IgD-negative memory B cell (primary cell): ENCODE measurements at regions not wholly inside any gene's neighbourhood (a gene's known extent, or its start where the extent isn't known, plus 50 kb on each side); places are given as distances from the start of the nearest gene placed in this dataset.
"Not testable (repeated sequence)": the region's sequence is repeated elsewhere in the genome, so short reads cannot be mapped to it uniquely, and the experiment has no call there.

Experiments
- H3K27ac Mint-ChIP-seq, 3 donors: one replicate each; pipeline ENCODE4 v1.8.0; 2020 to 2022; ENCODE audit warnings: mild to moderate bottlenecking in 3 of 3, mixed read lengths in 3 of 3, moderate library complexity in 1 of 3
- H3K27me3 Mint-ChIP-seq: one replicate; pipeline ENCODE4 v1.8.0; 2021; ENCODE audit warnings: mixed read lengths
- H3K36me3 Mint-ChIP-seq: one replicate; pipeline ENCODE4 v1.8.0; 2020; ENCODE audit warnings: mild to moderate bottlenecking, mixed read lengths
- H3K4me1 Mint-ChIP-seq, 3 donors: one replicate each; pipeline ENCODE4 v1.8.0; 2020 to 2022; ENCODE audit warnings: mixed read lengths in 3 of 3, mild to moderate bottlenecking in 1 of 3
- H3K4me3 Mint-ChIP-seq, 4 donors: one replicate each; pipeline ENCODE4 v1.8.0; 2020 to 2022; ENCODE audit warnings: mild to moderate bottlenecking in 4 of 4, mixed read lengths in 4 of 4, moderate library complexity in 3 of 4
- H3K9me3 Mint-ChIP-seq, 3 donors: one replicate each; pipeline ENCODE4 v1.8.0; 2020 to 2021; ENCODE audit warnings: mixed read lengths in 3 of 3, mild to moderate bottlenecking in 1 of 3

DNA sequence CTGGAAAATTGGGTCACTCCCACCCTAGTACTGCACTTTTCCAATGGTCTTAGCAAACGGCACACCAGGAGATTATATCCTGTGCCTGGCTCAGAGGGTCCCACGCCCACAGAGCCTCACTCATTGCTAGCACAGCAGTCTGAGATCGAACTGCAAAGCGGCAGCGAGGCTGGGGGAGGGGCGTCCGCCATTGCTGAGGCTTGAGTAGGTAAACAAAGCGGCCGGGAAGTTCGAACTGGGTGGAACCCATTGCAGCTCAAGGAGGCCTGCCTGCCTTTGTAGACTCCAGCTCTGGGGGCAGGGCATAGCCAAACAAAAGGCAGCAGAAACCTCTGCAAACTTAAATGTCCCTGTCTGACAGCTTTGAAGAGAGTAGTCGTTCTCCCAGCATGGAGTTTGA lies 164.6 kb downstream of the FOXD2 start:
- H3K27me3 Mint-ChIP-seq, H3K36me3 Mint-ChIP-seq, H3K4me1 Mint-ChIP-seq, H3K27ac Mint-ChIP-seq: not testable (repeated sequence)
- Mint-ChIP-seq H3K9me3 (peaks cover 8 to 30% (median 28%) of the 10 kb centered on the region in 3 donors), H3K4me3 (peak overlapping the region in 1 of 4 donors; percentile 33)

DNA sequence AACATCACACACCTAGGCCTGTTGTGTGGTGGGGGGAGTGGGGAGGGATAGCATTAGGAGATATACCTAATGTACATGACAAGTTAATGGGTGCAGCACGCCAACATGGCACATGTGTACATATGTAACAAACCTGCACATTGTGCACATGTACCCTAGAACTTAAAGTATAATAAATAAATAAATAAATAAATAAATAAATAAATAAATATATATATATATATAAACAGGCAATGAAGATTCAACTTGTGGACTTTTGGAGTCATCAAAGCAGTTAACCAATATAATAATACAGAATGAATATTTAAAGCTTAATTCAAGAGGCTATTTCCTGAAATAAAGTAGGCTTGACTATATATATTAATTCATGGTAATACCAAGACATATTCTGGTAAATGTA lies 167.0 kb downstream of the FOXD2 start:
- H3K9me3 Mint-ChIP-seq: peaks cover 10 to 32% (median 22%) of the 10 kb centered on the region in 3 donors
- H3K27ac Mint-ChIP-seq: not testable (repeated sequence)

DNA sequence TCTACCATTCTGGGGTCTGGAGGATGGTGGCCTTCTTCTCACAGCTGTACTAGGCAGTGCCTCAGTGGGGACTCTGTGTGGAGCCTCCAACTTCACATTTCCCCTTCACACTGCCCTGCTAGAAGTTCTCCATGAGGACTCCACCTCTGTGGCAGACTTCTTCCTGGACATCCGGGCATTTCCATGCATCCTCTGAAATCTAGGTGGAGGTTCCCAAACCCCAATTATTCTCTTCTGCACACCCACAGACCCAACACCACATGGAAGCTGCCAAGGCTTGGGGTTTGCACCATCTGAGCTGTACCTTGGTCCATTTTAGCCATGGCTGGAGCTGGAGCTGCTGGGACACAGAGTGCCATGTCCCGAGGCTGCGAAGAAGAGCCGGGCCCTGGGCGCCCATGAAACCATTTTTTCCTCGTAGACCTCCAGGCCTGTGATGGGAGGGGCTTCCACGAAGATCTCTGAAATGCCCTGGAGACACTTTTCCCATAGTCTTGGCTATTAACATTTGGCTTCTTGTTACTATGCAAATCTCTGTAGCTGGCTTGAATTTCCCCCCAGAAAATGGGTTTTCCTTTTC lies 170.5 kb downstream of the FOXD2 start:
- Mint-ChIP-seq H3K4me3 (no peak overlapping the region), H3K36me3 (peaks cover 2% of the 10 kb centered on the region), H3K27me3 (peaks cover 3% of the 10 kb centered on the region), H3K4me1 (peaks cover 0 to 1% (median 0%) of the 10 kb centered on the region in 3 donors), H3K9me3 (peaks cover 7 to 19% (median 12%) of the 10 kb centered on the region in 3 donors), H3K27ac (no peak overlapping the region)

More for the DNA sequence above, 167.0 kb downstream of the FOXD2 start:
- not testable (repeated sequence) for H3K4me1 Mint-ChIP-seq, H3K27me3 Mint-ChIP-seq, H3K36me3 Mint-ChIP-seq, H3K4me3 Mint-ChIP-seq

DNA sequence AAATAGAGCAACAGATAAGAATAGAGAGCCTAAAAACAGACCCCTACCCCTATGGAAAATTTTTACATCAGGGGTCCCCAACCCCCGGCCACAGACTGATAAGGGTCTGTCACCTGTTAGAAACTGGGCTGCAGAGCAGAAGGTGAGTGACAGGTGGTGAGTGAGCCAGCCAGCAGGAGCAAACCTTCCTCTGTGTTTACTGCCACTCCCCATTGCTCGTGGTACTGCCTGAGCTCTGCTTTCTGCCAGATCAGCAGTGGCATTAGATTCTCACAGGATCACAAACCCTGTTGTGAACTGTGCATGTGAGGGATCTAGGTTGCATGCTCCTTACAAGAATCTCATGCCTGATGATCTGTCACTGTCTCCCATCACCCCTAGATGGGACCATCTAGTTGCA lies 174.1 kb downstream of the FOXD2 start:
- Mint-ChIP-seq H3K27me3 (peaks cover 2% of the 10 kb centered on the region), H3K4me3 (no peak overlapping the region), H3K27ac (no peak overlapping the region), H3K4me1 (peaks cover 0 to 1% (median 0%) of the 10 kb centered on the region in 3 donors), H3K36me3 (no peaks in the 10 kb centered on the region), H3K9me3 (peaks cover 3 to 10% (median 8%) of the 10 kb centered on the region in 3 donors)

DNA sequence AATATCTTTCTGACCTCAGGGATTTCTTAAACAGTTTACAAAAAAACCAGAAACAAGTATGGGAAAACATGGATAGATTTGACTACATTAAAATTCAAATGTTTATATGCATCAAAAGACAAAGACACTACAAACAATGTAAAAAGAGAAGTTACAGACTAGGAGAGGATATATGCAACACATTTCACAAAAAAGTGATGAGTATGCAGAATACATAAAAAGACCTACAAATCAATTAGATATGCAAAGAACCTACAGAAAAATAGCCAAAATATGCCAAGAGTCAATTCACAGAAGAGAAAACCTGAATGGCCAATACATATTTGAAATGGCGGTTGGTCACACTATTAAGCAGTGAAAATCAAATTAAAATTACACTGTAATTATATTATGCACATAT lies 175.0 kb downstream of the FOXD2 start:
- H3K9me3 Mint-ChIP-seq: peaks cover 3 to 8% (median 6%) of the 10 kb centered on the region in 3 donors
- no peak overlapping the region for H3K4me3 Mint-ChIP-seq
- no peaks in the 10 kb centered on the region for H3K36me3 Mint-ChIP-seq
- peaks cover 3% of the 10 kb centered on the region for H3K27me3 Mint-ChIP-seq
- peaks cover 0 to 1% (median 0%) of the 10 kb centered on the region in 3 donors for H3K4me1 Mint-ChIP-seq
- H3K27ac Mint-ChIP-seq: no peak overlapping the region

- Mint-ChIP-seq H3K9me3 (no peaks in the 10 kb centered on the region), H3K36me3 (no peaks in the 10 kb centered on the region), H3K4me3 (no peak overlapping the region), H3K27ac (no peak overlapping the region), H3K27me3 (peaks cover 5% of the 10 kb centered on the region), H3K4me1 (peaks cover 0 to 1% (median 0%) of the 10 kb centered on the region in 3 donors)
Measured at GRCh38 chr1:47616036-47616435, 178.2 kb downstream of the FOXD2 start.

DNA sequence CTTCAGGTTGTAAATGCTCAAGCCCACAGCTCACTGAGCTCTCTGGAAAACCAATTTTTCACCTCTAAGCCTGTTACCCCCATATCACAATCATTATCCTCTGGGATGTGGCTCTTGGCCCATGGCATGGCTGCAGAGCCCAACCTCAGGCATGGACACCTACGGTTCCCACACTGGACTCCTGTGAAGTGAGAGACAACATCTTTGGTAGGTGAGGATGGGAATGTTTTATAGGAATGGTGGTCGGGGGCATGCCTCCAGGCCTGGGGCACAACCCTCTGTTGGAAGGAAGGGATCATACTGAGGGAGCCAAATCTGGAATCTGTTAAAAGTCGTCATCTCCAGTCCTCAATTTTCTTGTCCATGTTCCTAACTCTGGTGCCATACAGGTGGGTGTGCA lies 179.1 kb downstream of the FOXD2 start:
- Mint-ChIP-seq H3K27me3 (peaks cover 5% of the 10 kb centered on the region), H3K9me3 (no peaks in the 10 kb centered on the region), H3K4me3 (no peak overlapping the region), H3K4me1 (no peaks in the 10 kb centered on the region), H3K36me3 (no peaks in the 10 kb centered on the region), H3K27ac (no peak overlapping the region)

DNA sequence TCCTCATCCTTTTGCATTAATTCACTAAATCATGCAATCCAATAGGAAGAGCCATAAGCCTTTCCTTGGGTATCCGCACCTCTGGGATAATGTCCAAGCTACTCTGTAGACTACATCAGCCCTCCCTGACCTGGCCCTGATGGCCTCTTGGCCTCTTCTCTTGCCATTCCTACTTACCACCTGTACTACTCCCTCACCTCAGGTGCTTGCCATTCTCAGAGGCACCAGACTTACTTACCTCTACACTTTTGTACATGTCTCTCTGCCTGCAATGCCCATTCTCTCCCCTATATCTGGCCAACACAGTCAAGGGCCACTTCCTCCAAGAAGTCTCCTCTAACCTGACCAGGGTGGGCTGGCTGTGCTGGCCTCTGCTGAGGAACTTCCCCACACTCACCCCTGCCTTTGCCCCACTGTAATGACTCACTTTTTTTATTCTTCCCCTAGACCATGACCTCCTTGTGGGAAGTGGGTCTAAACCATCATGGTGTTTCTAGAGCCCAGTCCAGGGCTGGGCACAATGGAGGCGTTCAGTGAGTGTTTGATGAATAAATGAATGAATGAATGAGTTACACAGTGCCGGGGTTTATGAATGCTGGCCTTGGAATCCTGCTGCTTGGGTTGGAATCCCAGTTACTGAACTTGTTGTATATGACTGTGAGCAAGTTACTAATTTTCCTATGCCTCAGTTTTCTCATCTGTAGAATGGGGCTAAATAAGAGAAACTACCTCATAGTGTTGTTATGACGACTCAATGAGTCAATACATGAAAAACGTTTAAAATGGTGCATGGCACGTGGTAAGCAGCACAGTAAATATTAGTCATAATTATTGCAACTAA lies 179.8 kb downstream of the FOXD2 start:
- no peaks in the 10 kb centered on the region for H3K9me3 Mint-ChIP-seq
- no peaks in the 10 kb centered on the region for H3K4me1 Mint-ChIP-seq
- H3K36me3 Mint-ChIP-seq: no peaks in the 10 kb centered on the region
- H3K4me3 Mint-ChIP-seq: no peak overlapping the region
- peaks cover 5% of the 10 kb centered on the region for H3K27me3 Mint-ChIP-seq
- peak overlapping the region in 1 of 3 donors; percentile 1 for H3K27ac Mint-ChIP-seq

- Mint-ChIP-seq H3K4me1 (no peaks in the 10 kb centered on the region), H3K36me3 (no peaks in the 10 kb centered on the region), H3K27ac (no peak overlapping the region), H3K4me3 (no peak overlapping the region), H3K27me3 (peaks cover 5% of the 10 kb centered on the region), H3K9me3 (no peaks in the 10 kb centered on the region)
Measured at GRCh38 chr1:47618222-47618720, 180.4 kb downstream of the FOXD2 start.

DNA sequence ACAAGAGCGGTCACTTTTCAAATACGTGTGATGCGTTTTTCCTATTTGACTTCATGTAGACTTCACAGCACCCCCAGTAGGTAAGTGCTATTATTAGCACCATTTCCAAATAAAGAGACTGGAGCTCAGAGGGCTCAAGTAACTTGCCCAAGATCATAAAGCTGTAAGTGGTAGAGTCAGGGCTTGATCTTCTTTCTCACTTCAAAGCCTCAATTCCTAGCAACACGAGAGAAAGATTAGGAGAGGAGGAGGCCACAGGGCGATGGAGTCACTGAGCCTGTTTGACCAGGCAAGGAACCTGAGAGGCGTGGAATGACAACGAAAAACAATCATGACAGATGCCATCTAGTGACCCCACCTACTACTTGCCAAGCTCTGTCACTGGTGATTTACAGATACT lies 181.0 kb downstream of the FOXD2 start:
- no peaks in the 10 kb centered on the region for H3K9me3 Mint-ChIP-seq
- H3K27me3 Mint-ChIP-seq: peaks cover 5% of the 10 kb centered on the region
- no peak overlapping the region for H3K4me3 Mint-ChIP-seq
- no peak overlapping the region for H3K27ac Mint-ChIP-seq
- H3K4me1 Mint-ChIP-seq: no peaks in the 10 kb centered on the region
- no peaks in the 10 kb centered on the region for H3K36me3 Mint-ChIP-seq

DNA sequence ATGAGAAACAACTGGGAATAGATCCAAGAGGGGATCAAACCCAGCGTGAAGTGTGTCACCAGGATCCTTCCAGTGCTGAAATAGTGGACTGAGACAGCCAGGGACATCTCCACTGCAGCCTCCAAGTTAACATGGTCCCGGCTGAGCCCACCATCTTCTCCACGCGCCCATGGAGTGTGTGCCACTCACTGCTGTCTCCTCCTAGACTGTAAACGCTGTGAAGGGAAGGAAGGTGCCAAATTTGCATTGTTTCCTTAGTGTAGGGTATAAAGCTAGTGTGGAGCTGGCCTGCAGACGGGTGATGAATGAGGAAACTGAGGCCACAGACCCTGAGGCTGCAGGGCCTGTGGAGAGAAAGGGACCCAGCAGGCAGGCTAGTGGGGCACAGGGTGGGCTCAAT lies 183.6 kb downstream of the FOXD2 start:
- Mint-ChIP-seq H3K4me1 (no peaks in the 10 kb centered on the region), H3K4me3 (no peak overlapping the region), H3K9me3 (peaks cover 0 to 2% (median 0%) of the 10 kb centered on the region in 3 donors), H3K27ac (no peak overlapping the region), H3K36me3 (no peaks in the 10 kb centered on the region), H3K27me3 (peaks cover 5% of the 10 kb centered on the region)

DNA sequence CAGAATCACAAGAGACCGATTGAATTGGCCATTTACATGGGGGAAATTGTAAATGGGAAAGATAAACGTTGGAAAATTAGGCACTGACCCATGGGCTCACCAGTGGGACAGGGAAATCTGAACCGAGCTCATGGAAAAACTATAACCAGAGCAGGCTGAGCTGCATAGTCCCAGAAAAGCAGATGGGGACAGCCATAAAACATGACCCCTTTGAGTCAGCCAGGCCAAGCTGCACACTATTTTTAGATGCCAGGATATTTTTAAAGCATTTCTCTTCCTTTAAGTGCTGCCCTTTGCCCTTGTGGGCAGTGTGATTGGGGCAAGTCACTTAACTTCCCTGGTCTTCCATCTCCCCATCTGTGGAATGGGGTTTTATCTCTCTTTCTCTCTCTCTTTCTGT lies 184.1 kb downstream of the FOXD2 start:
- H3K9me3 Mint-ChIP-seq: peaks cover 0 to 2% (median 0%) of the 10 kb centered on the region in 3 donors
- H3K36me3 Mint-ChIP-seq: no peaks in the 10 kb centered on the region
- H3K4me3 Mint-ChIP-seq: no peak overlapping the region
- no peak overlapping the region for H3K27ac Mint-ChIP-seq
- peaks cover 3% of the 10 kb centered on the region for H3K27me3 Mint-ChIP-seq
- H3K4me1 Mint-ChIP-seq: no peaks in the 10 kb centered on the region

DNA sequence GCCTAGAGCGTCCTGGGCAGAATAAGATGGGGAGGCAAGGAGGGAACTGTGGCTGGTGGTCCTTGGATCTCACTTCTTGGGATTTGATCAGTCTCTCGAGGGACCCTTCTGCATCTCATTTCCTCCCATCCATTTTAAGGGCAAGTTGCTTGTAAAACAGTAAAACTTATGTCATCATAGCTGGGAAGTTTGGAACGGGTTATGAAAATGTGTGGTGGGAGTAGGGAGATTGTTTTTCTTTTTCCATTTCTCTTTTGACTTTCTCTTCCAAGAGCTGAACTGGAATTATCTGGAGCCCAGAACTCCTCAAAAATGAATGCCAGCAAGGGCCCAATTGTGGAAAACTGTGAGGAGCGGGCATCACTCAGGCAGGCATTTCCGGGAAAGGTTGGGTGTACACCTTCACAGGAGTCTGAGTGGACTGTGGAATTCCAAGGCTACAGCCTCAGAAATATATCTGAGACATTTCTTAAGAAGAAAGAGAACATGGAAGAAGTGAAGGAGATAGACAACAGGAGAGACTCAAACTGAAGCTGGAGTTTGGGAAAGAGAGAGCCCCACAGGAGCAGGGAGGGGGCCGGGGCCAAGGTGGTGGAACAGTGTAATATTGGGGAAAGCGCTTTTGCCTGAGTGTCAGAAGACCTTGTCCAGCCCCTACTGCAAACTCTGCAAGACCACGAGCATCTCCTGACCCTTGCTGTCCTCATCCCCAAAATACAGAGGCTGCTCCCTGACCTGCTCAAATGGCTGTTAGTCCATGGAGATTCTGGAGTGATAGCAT lies 185.1 kb downstream of the FOXD2 start:
- Mint-ChIP-seq H3K9me3 (peaks cover 0 to 2% (median 0%) of the 10 kb centered on the region in 3 donors), H3K36me3 (no peaks in the 10 kb centered on the region), H3K4me1 (no peaks in the 10 kb centered on the region), H3K4me3 (no peak overlapping the region), H3K27ac (no peak overlapping the region), H3K27me3 (peaks cover 4% of the 10 kb centered on the region)

GRCh38 chr1:47623557-47623940 lies 185.7 kb downstream of the FOXD2 start:
- H3K9me3 Mint-ChIP-seq: peaks cover 0 to 2% (median 0%) of the 10 kb centered on the region in 3 donors
- no peak overlapping the region for H3K4me3 Mint-ChIP-seq
- peaks cover 4% of the 10 kb centered on the region for H3K27me3 Mint-ChIP-seq
- no peaks in the 10 kb centered on the region for H3K36me3 Mint-ChIP-seq
- H3K4me1 Mint-ChIP-seq: no peaks in the 10 kb centered on the region
- no peak overlapping the region for H3K27ac Mint-ChIP-seq

- H3K27ac Mint-ChIP-seq: no peak overlapping the region
- no peaks in the 10 kb centered on the region for H3K4me1 Mint-ChIP-seq
- no peaks in the 10 kb centered on the region for H3K36me3 Mint-ChIP-seq
Measured at GRCh38 chr1:47624531-47624930, 186.7 kb downstream of the FOXD2 start.

More at GRCh38 chr1:47624531-47624930, 186.7 kb downstream of the FOXD2 start:
- Mint-ChIP-seq H3K4me3 (no peak overlapping the region), H3K9me3 (peaks cover 0 to 2% (median 0%) of the 10 kb centered on the region in 3 donors), H3K27me3 (peaks cover 4% of the 10 kb centered on the region)
